HG03457 (cell line): ENCODE measurements at regions not wholly inside any gene's neighbourhood (a gene's known extent, or its start where the extent isn't known, plus 50 kb on each side); places are given as distances from the start of the nearest gene placed in this dataset.

Source experiments
- ATAC-seq: cut with Tn5 transposase; IDR thresholded peaks from one replicate; pipeline ENCODE4 v1.9.1; 2021; ENCODE audit warnings: moderate number of reproducible peaks; ENCODE audit not compliant: unreplicated experiment

- no peak for ATAC-seq
These were observed 622.4 kb downstream of the SLC6A15 start for GRCh38 chr12:84290168-84290567.

GRCh38 chr12:84277986-84278385 lies 634.6 kb downstream of the SLC6A15 start:
- no peak for ATAC-seq

- ATAC-seq = no peak
These were observed 636.4 kb downstream of the SLC6A15 start for GRCh38 chr12:84276215-84276614.

- no peak for ATAC-seq
These were observed 640.3 kb downstream of the SLC6A15 start for GRCh38 chr12:84272324-84272723.

GRCh38 chr12:84270470-84271140 lies 642.0 kb downstream of the SLC6A15 start:
- no peak for ATAC-seq

- no peak for ATAC-seq
These were observed 664.7 kb downstream of the SLC6A15 start for GRCh38 chr12:84247931-84248330.

- no peak for ATAC-seq
These were observed 668.9 kb downstream of the SLC6A15 start for GRCh38 chr12:84243686-84244085.

- ATAC-seq = no peak
These were observed 689.8 kb downstream of the SLC6A15 start for GRCh38 chr12:84222841-84223240.

GRCh38 chr12:84218406-84218805 lies 694.2 kb downstream of the SLC6A15 start:
- ATAC-seq = no peak

- ATAC-seq = no peak
These were observed 710.6 kb downstream of the SLC6A15 start for GRCh38 chr12:84201976-84202375.

- no peak for ATAC-seq
These were observed 714.2 kb downstream of the SLC6A15 start for GRCh38 chr12:84198294-84198946.

GRCh38 chr12:84191779-84192178 lies 720.8 kb downstream of the SLC6A15 start:
- ATAC-seq = no peak

GRCh38 chr12:84186433-84186832 lies 726.2 kb downstream of the SLC6A15 start:
- ATAC-seq = no peak

GRCh38 chr12:84183576-84183975 lies 729.0 kb downstream of the SLC6A15 start:
- ATAC-seq = no peak

GRCh38 chr12:84174115-84174514 lies 738.5 kb downstream of the SLC6A15 start:
- no peak for ATAC-seq

- ATAC-seq = no peak
These were observed 739.7 kb downstream of the SLC6A15 start for GRCh38 chr12:84172823-84173424.

- no peak for ATAC-seq
These were observed 745.8 kb downstream of the SLC6A15 start for GRCh38 chr12:84166812-84167211.

- no peak for ATAC-seq
These were observed 746.5 kb downstream of the SLC6A15 start for GRCh38 chr12:84165998-84166571.

GRCh38 chr12:84161296-84161695 lies 751.3 kb downstream of the SLC6A15 start:
- ATAC-seq = no peak

GRCh38 chr12:84159260-84159659 lies 753.3 kb downstream of the SLC6A15 start:
- ATAC-seq = no peak

GRCh38 chr12:84157170-84157569 lies 755.4 kb downstream of the SLC6A15 start:
- ATAC-seq = no peak
